ENCODE measurements at regions not wholly inside any gene's neighbourhood (a gene's known extent, or its start where the extent isn't known, plus 50 kb on each side); places are given as distances from the start of the nearest gene placed in this dataset.

DNA sequence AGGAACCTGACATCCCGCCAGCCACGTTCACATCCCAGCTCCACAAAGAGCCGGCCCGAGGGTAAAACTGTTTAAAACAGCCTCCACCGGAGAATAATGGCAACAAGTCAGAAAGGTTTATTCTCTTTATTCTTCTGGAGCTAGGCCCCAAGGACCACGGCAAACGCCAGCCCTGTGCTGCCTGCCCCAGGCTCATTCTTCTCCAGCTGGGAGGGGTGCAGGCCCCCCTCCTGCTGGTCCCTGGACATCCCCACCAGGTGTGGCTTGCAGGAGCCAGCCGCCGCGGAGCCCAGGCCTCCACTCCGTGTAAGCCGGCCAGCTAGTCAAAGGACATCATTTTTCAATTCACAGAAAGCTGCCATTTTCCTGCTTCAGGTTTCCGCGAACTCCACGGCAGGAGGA lies 65.8 kb upstream of the SALL3 start:
- ATAC-seq (replicated peaks in 1 of 4) (no peak), DNase-seq (no peak)
- no peaks in the 10 kb centered on the region for H3K9me3 ChIP-seq
- Mint-ChIP-seq H3K27me3 (peaks cover 0 to 7% of the 10 kb centered on the region in 2 donors), H3K4me3 (no peak overlapping the region), H3K9me3 (peaks cover 0 to 5% (median 3%) of the 10 kb centered on the region in 3 donors), H3K27ac (no peak overlapping the region), H3K36me3 (no peaks in the 10 kb centered on the region), H3K4me1 (no peaks in the 10 kb centered on the region)
- H3K27ac ChIP-seq (ENCODE audit: low read length), result no peak overlapping the region
- ChIA-PET CTCF (no interaction called here), POLR2A (no interaction called here)
- no peak overlapping the region for H3K4me3 ChIP-seq (ENCODE audit: control insufficient read depth in 1 of 2, extremely low read depth in 1 of 2, low read length in 1 of 2)
- no peaks in the 10 kb centered on the region for H3K36me3 ChIP-seq (ENCODE audit: control insufficient read depth in 2 of 2, extremely low read depth in 1 of 2, insufficient read depth in 1 of 2, low read length in 1 of 2)
- over 99% methylated on average over 12 of the region's 15 CpGs for WGBS (ENCODE audit: insufficient coverage)
- H3K4me1 ChIP-seq (ENCODE audit: control insufficient read depth in 1 of 2, extremely low read depth in 1 of 2, insufficient read depth in 2 of 2, low read length in 2 of 2), result no peaks in the 10 kb centered on the region
- H3K27me3 ChIP-seq (replicated peaks in 1 of 2; ENCODE audit: control insufficient read depth in 2 of 2, extremely low read depth in 1 of 2, insufficient read depth in 2 of 2, low read length in 1 of 2), result peaks cover 2 to 13% of the 10 kb centered on the region in 2 experiments

DNA sequence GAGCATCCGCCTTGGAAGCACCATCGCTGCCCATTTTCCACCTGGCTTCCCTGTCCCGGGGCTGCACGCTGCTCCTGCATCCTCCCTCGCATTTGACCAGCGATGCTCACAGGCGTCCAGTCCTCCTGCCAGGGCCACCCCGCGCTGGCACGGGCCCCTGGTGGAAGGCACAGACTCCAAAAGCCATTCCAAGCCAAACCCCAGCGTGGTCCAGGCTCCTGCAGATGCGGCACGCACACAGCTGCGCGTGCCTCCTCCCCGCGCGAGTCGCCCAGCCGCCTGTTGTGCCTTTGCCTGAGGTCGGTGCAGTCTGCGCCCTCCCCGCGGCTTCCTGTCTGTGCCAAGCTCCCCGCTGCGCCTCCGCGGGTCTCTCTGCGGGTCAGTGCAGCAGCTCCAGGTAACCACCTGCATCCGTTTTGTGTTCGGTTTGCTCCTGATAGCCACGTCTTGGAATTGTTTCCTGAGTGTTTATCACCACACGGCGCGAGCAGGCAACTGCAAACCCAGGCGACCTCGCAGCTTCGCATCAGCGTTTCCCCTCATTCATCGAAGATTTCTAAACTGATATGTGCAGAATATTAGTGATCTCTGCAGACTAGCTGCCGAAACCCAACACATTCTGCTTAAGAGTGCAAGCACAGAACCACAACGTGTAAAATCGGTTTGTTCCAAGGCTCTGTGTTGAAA lies 65.2 kb upstream of the SALL3 start:
- H3K4me3 Mint-ChIP-seq, result no peak overlapping the region
- H3K27ac Mint-ChIP-seq, result no peak overlapping the region
- peaks cover 0 to 5% (median 3%) of the 10 kb centered on the region in 3 donors for H3K9me3 Mint-ChIP-seq
- Histone ChIP-seq H3K36me3 (ENCODE audit: control insufficient read depth in 2 of 2, extremely low read depth in 1 of 2, insufficient read depth in 1 of 2, low read length in 1 of 2) (no peaks in the 10 kb centered on the region), H3K27ac (ENCODE audit: low read length) (no peak overlapping the region), H3K9me3 (no peaks in the 10 kb centered on the region), H3K4me1 (ENCODE audit: control insufficient read depth in 1 of 2, extremely low read depth in 1 of 2, insufficient read depth in 2 of 2, low read length in 2 of 2) (no peaks in the 10 kb centered on the region), H3K27me3 (replicated peaks in 1 of 2; ENCODE audit: control insufficient read depth in 2 of 2, extremely low read depth in 1 of 2, insufficient read depth in 2 of 2, low read length in 1 of 2) (peaks cover 2 to 13% of the 10 kb centered on the region in 2 experiments), H3K4me3 (ENCODE audit: control insufficient read depth in 1 of 2, extremely low read depth in 1 of 2, low read length in 1 of 2) (no peak overlapping the region)
- POLR2A ChIA-PET, result no interaction called here
- no peaks in the 10 kb centered on the region for H3K4me1 Mint-ChIP-seq
- no peak for ATAC-seq (replicated peaks in 1 of 4)
- peaks cover 0 to 7% of the 10 kb centered on the region in 2 donors for H3K27me3 Mint-ChIP-seq
- CTCF ChIA-PET, result no interaction called here
- WGBS (ENCODE audit: insufficient coverage), result 52% methylated on average over 42 of the region's 43 CpGs
- DNase-seq, result no peak
- no peaks in the 10 kb centered on the region for H3K36me3 Mint-ChIP-seq

DNA sequence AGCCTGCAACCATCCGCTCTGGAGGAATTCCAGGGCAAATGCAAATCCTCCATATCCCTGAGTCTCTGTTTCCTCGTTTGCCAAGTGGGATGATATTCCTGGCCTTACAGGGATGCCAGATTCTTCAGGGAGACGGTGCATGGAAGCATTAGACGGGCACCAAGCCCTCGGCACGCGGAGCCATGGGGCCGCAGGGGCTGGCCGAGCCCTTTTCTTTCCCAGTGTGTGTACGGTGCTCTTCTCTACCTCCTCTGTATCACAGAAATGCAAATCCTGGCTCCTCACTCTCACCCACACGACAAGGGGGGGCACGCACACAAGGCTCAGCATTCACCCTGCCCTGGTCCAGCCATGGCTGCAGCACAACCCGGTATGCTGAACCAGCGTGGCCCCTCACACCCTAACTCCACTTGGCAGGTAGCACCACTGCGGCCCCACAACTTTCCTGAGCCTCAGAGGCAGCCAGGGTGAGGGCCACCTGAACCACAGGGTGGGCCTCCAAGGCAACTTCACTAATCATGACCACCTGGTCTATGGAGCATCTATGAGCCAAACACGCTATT lies 64.1 kb upstream of the SALL3 start:
- no peaks in the 10 kb centered on the region for H3K36me3 Mint-ChIP-seq
- H3K4me3 ChIP-seq (ENCODE audit: control insufficient read depth in 1 of 2, extremely low read depth in 1 of 2, low read length in 1 of 2), result no peak overlapping the region
- ChIA-PET CTCF (no interaction called here), POLR2A (no interaction called here)
- no peak overlapping the region for H3K27ac ChIP-seq (ENCODE audit: low read length)
- H3K4me3 Mint-ChIP-seq, result no peak overlapping the region
- H3K9me3 Mint-ChIP-seq, result peaks cover 0 to 5% (median 3%) of the 10 kb centered on the region in 3 donors
- 82% methylated on average over 15 of the region's 16 CpGs for WGBS (ENCODE audit: insufficient coverage)
- no peak overlapping the region for H3K27ac Mint-ChIP-seq
- H3K9me3 ChIP-seq, result no peaks in the 10 kb centered on the region
- no peak for DNase-seq
- no peaks in the 10 kb centered on the region for H3K4me1 Mint-ChIP-seq
- no peaks in the 10 kb centered on the region for H3K36me3 ChIP-seq (ENCODE audit: control insufficient read depth in 2 of 2, extremely low read depth in 1 of 2, insufficient read depth in 1 of 2, low read length in 1 of 2)
- ATAC-seq (replicated peaks in 1 of 4), result no peak
- peaks cover 0 to 7% of the 10 kb centered on the region in 2 donors for H3K27me3 Mint-ChIP-seq
- no peaks in the 10 kb centered on the region for H3K4me1 ChIP-seq (ENCODE audit: control insufficient read depth in 1 of 2, extremely low read depth in 1 of 2, insufficient read depth in 2 of 2, low read length in 2 of 2)
- peaks cover 0 to 13% of the 10 kb centered on the region in 2 experiments for H3K27me3 ChIP-seq (replicated peaks in 1 of 2; ENCODE audit: control insufficient read depth in 2 of 2, extremely low read depth in 1 of 2, insufficient read depth in 2 of 2, low read length in 1 of 2)

DNA sequence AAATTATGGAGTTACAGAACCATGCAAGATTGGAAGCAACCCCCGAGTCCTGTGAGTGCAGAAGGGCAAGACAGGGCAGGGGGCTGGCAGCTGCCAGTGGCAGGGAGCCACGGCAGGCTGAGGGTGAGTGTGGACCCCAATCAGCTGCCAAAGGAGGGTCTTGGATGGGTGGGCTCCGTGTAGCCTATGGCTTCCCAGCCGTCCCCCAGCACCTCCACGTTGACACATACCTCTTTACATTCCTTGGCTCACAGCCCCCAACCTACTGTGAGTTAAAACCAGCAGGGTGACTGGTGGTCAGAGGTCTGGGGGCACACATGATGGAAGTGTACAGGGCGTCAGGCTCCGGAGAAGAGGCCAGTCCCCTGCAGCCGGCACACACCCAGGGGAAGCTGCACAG lies 60.9 kb upstream of the SALL3 start:
- Histone ChIP-seq H3K4me3 (ENCODE audit: control insufficient read depth in 1 of 2, extremely low read depth in 1 of 2, low read length in 1 of 2) (no peak overlapping the region), H3K27me3 (replicated peaks in 1 of 2; ENCODE audit: control insufficient read depth in 2 of 2, extremely low read depth in 1 of 2, insufficient read depth in 2 of 2, low read length in 1 of 2) (peaks cover 0 to 14% of the 10 kb centered on the region in 2 experiments), H3K27ac (ENCODE audit: low read length) (no peak overlapping the region), H3K9me3 (no peaks in the 10 kb centered on the region), H3K36me3 (ENCODE audit: control insufficient read depth in 2 of 2, extremely low read depth in 1 of 2, insufficient read depth in 1 of 2, low read length in 1 of 2) (no peaks in the 10 kb centered on the region), H3K4me1 (ENCODE audit: control insufficient read depth in 1 of 2, extremely low read depth in 1 of 2, insufficient read depth in 2 of 2, low read length in 2 of 2) (no peaks in the 10 kb centered on the region)
- POLR2A ChIA-PET, result no interaction called here
- Mint-ChIP-seq H3K9me3 (peaks cover 0 to 5% (median 3%) of the 10 kb centered on the region in 3 donors), H3K27ac (no peak overlapping the region), H3K27me3 (peaks cover 0 to 4% of the 10 kb centered on the region in 2 donors), H3K36me3 (no peaks in the 10 kb centered on the region), H3K4me3 (no peak overlapping the region), H3K4me1 (no peaks in the 10 kb centered on the region)
- no peak for DNase-seq
- CTCF ChIA-PET, result no interaction called here
- no CpG with 5 or more reads among the region's 8 CpGs for WGBS (ENCODE audit: insufficient coverage)
- ATAC-seq (replicated peaks in 1 of 4), result no peak

DNA sequence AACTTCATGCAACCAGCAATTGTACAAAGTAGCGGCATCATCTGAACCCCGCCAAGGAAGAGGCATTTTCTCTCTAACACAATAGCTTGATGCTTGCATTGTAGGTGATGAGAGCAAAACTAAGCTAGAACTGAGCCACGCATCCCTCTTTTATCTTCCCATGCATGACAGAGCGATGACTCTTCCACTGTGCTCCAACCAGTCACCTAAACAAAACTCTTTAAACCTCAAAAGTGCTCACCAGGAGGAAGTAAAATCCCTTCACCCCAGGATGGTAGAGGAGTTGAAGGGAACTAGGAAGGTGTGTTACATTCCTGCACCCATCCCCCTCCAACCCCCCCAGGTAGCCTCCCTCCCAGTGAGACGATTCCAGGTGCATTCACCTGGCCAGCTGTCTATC lies 59.7 kb upstream of the SALL3 start:
- ATAC-seq (replicated peaks in 1 of 4), result no peak
- CTCF ChIA-PET, result no interaction called here

DNA sequence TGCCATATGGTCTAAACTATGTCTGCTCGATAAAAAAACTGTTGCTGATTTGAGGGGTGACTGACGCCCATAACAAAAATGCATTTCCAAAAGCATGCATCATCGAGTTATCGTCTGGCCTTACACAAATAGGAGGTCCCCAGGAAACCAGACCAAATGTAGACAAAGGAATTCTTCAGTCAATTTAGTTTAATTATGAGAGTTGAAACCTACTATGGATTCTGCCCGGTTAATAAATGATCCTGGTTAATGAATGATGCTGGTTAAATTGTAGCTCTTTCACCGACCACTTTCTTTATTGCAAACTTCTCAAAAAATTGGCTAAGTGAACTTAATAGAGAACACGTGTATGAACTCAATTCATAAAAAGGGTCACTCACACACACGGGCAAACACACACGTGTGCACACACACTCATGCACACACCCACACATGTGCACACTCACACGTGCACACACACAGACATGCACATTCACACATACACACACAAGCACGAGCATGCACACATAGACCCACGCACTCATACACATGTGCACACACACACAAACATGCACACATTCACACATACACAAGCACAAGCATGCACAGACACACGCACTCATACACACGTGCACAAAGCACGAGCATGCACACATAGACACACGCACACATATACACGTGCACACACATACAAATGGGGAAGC lies 59.0 kb upstream of the SALL3 start:
- no peaks in the 10 kb centered on the region for H3K36me3 ChIP-seq (ENCODE audit: control insufficient read depth in 2 of 2, extremely low read depth in 1 of 2, insufficient read depth in 1 of 2, low read length in 1 of 2)
- H3K9me3 ChIP-seq, result no peaks in the 10 kb centered on the region
- H3K27me3 ChIP-seq (replicated peaks in 1 of 2; ENCODE audit: control insufficient read depth in 2 of 2, extremely low read depth in 1 of 2, insufficient read depth in 2 of 2, low read length in 1 of 2), result peaks cover 0 to 8% of the 10 kb centered on the region in 2 experiments
- H3K27me3 Mint-ChIP-seq, result no peaks in the 10 kb centered on the region
- no peak overlapping the region for H3K4me3 Mint-ChIP-seq
- DNase-seq, result no peak
- H3K4me3 ChIP-seq (ENCODE audit: control insufficient read depth in 1 of 2, extremely low read depth in 1 of 2, low read length in 1 of 2), result no peak overlapping the region
- H3K36me3 Mint-ChIP-seq, result no peaks in the 10 kb centered on the region
- WGBS (ENCODE audit: insufficient coverage), result 91% methylated on average over 8 of the region's 17 CpGs
- no peak overlapping the region for H3K27ac Mint-ChIP-seq
- H3K4me1 Mint-ChIP-seq, result no peaks in the 10 kb centered on the region
- no peak overlapping the region for H3K27ac ChIP-seq (ENCODE audit: low read length)
- no peaks in the 10 kb centered on the region for H3K4me1 ChIP-seq (ENCODE audit: control insufficient read depth in 1 of 2, extremely low read depth in 1 of 2, insufficient read depth in 2 of 2, low read length in 2 of 2)
- CTCF ChIA-PET, result no interaction called here
- POLR2A ChIA-PET, result no interaction called here
- ATAC-seq (replicated peaks in 1 of 4), result no peak
- H3K9me3 Mint-ChIP-seq, result peaks cover 0 to 5% (median 3%) of the 10 kb centered on the region in 3 donors

More for the DNA sequence above, 59.7 kb upstream of the SALL3 start:
- Mint-ChIP-seq H3K9me3 (peaks cover 0 to 5% (median 3%) of the 10 kb centered on the region in 3 donors), H3K27ac (no peak overlapping the region), H3K36me3 (no peaks in the 10 kb centered on the region), H3K27me3 (no peaks in the 10 kb centered on the region), H3K4me1 (no peaks in the 10 kb centered on the region), H3K4me3 (no peak overlapping the region)
- Histone ChIP-seq H3K4me1 (ENCODE audit: control insufficient read depth in 1 of 2, extremely low read depth in 1 of 2, insufficient read depth in 2 of 2, low read length in 2 of 2) (no peaks in the 10 kb centered on the region), H3K4me3 (ENCODE audit: control insufficient read depth in 1 of 2, extremely low read depth in 1 of 2, low read length in 1 of 2) (no peak overlapping the region), H3K27ac (ENCODE audit: low read length) (no peak overlapping the region), H3K9me3 (no peaks in the 10 kb centered on the region), H3K27me3 (replicated peaks in 1 of 2; ENCODE audit: control insufficient read depth in 2 of 2, extremely low read depth in 1 of 2, insufficient read depth in 2 of 2, low read length in 1 of 2) (peaks cover 0 to 10% of the 10 kb centered on the region in 2 experiments), H3K36me3 (ENCODE audit: control insufficient read depth in 2 of 2, extremely low read depth in 1 of 2, insufficient read depth in 1 of 2, low read length in 1 of 2) (no peaks in the 10 kb centered on the region)
- POLR2A ChIA-PET, result no interaction called here
- WGBS (ENCODE audit: insufficient coverage), result 50% methylated on average over 1 of the region's 5 CpGs
- DNase-seq, result no peak
